GM23338 (cell line): ENCODE measurements at regions not wholly inside any gene's neighbourhood (a gene's known extent, or its start where the extent isn't known, plus 50 kb on each side); places are given as distances from the start of the nearest gene placed in this dataset.

ENCODE experiments used
- ATAC-seq: fragments of 200-7000 bp; cut with Tn5 transposase; 3 replicates; pipeline ENCODE4 v1.9.1; 2020
- DNase-seq: peaks from one replicate; pipeline ENCODE4 v3.0.0-alpha.2; 2015; ENCODE audit warnings: low spot score
- H2AFZ ChIP-seq: fragments of 200-600 bp; sonication (generic); 2 replicates; pipeline ENCODE4 v1.8.0; 2016; ENCODE audit warnings: antibody characterized with exemption, mild to moderate bottlenecking, moderate library complexity
- H3F3A ChIP-seq: fragments of 200-600 bp; sonication (generic); replicated peaks from 2 replicates; pipeline ENCODE4 v1.8.0; 2017; ENCODE audit warnings: antibody characterized with exemption, mixed run types, low read depth
- H3K27ac ChIP-seq: fragments of 200-600 bp; sonication (generic); 2 replicates; pipeline ENCODE4 v1.6.1; 2016; ENCODE audit warnings: low read depth
- H3K27me3 ChIP-seq: fragments of 200-600 bp; sonication (generic); 2 replicates; pipeline ENCODE4 v1.8.0; 2016; ENCODE audit warnings: mild to moderate bottlenecking, mixed run types, moderate library complexity; ENCODE audit not compliant: insufficient read depth
- H3K36me3 ChIP-seq: fragments of 200-600 bp; sonication (generic); 2 replicates; pipeline ENCODE4 v1.8.0; 2016; ENCODE audit warnings: mild to moderate bottlenecking; ENCODE audit not compliant: insufficient read depth
- H3K4me1 ChIP-seq: fragments of 200-600 bp; sonication (generic); 2 replicates; pipeline ENCODE4 v1.8.0; 2016; ENCODE audit warnings: mild to moderate bottlenecking, moderate library complexity; ENCODE audit not compliant: insufficient read depth
- H3K4me2 ChIP-seq: fragments of 200-600 bp; sonication (generic); 2 replicates; pipeline ENCODE4 v1.7.1; 2017; ENCODE audit warnings: mixed run types
- H3K4me3 ChIP-seq: fragments of 200-600 bp; sonication (generic); 2 replicates; pipeline ENCODE4 v1.6.1; 2016; ENCODE audit warnings: mixed run types
- H3K79me2 ChIP-seq: fragments of 200-600 bp; sonication (generic); replicated peaks from 2 replicates; pipeline ENCODE4 v1.8.0; 2017; ENCODE audit warnings: mild to moderate bottlenecking; ENCODE audit not compliant: insufficient read depth
- H3K9me2 ChIP-seq: fragments of 200-600 bp; sonication (generic); 2 replicates; pipeline ENCODE4 v1.8.0; 2017; ENCODE audit not compliant: insufficient read depth
- H4K20me1 ChIP-seq: fragments of 200-600 bp; sonication (generic); replicated peaks from 2 replicates; pipeline ENCODE4 v1.8.0; 2017; ENCODE audit warnings: mild to moderate bottlenecking; ENCODE audit not compliant: insufficient read depth
- H3K27ac Mint-ChIP-seq: 2 replicates; pipeline ENCODE4 v1.8.0; 2020; ENCODE audit warnings: inconsistent platforms, mild to moderate bottlenecking, moderate library complexity, mixed read lengths
- H3K27me3 Mint-ChIP-seq: 3 replicates; pipeline ENCODE4 v1.8.0; 2022; ENCODE audit warnings: low read depth, mild to moderate bottlenecking, moderate library complexity, mixed read lengths, inconsistent platforms; ENCODE audit not compliant: insufficient read depth, poor library complexity
- H3K36me3 Mint-ChIP-seq: 3 replicates; pipeline ENCODE4 v1.8.0; 2021; ENCODE audit warnings: low read depth, mild to moderate bottlenecking, inconsistent platforms, moderate library complexity, mixed read lengths
- H3K4me1 Mint-ChIP-seq: 3 replicates; pipeline ENCODE4 v1.8.0; 2020; ENCODE audit warnings: mild to moderate bottlenecking, inconsistent platforms, mixed read lengths
- H3K4me3 Mint-ChIP-seq: 3 replicates; pipeline ENCODE4 v1.8.0; 2021; ENCODE audit warnings: moderate library complexity, mild to moderate bottlenecking, inconsistent platforms, mixed read lengths
- H3K9me3 Mint-ChIP-seq: 3 replicates; pipeline ENCODE4 v1.8.0; 2020; ENCODE audit warnings: moderate library complexity, mild to moderate bottlenecking, inconsistent platforms, mixed read lengths
- NANOG ChIP-seq: IDR thresholded peaks from 2 replicates; pipeline ENCODE4 v1.6.1; 2016; ENCODE audit warnings: antibody characterized with exemption, borderline replicate concordance
- REST ChIP-seq: IDR thresholded peaks from one replicate; pipeline ENCODE4 v1.6.1; 2018; ENCODE audit warnings: antibody characterized with exemption; ENCODE audit not compliant: unreplicated experiment
- ZNF331 ChIP-seq: fragments of 250-450 bp; sonication (Bioruptor Pico); IDR thresholded peaks from 2 replicates; pipeline ENCODE4 v1.5.0; 2020; ENCODE audit warnings: low read depth, mild to moderate bottlenecking, moderate library complexity
- ZNF462 ChIP-seq: fragments of 250-450 bp; sonication (Bioruptor Pico); IDR thresholded peaks from 2 replicates; pipeline ENCODE4 v1.5.0; 2020; ENCODE audit warnings: mild to moderate bottlenecking, moderate library complexity

GRCh38 chr12:19771858-19772257, 332.6 kb downstream of the AEBP2 start (continued):
- TF ChIP-seq ZNF462 (CRISPR knock-in tag): no peak
- no peak for TF ChIP-seq REST
- no peak for TF ChIP-seq ZNF331 (CRISPR knock-in tag)
- TF ChIP-seq NANOG: no peak

GRCh38 chr12:19772776-19773175, 333.5 kb downstream of the AEBP2 start:
- H3K27me3 ChIP-seq: no peaks in the 10 kb centered on the region

More at GRCh38 chr12:19772776-19773175, 333.5 kb downstream of the AEBP2 start:
- no peak for ATAC-seq
- Histone ChIP-seq H3K9me2 (peaks cover 3% of the 10 kb centered on the region; the same call in 1 of the 2 replicates), H4K20me1 (no peaks in the 10 kb centered on the region), H3F3A (no peaks in the 10 kb centered on the region), H3K4me3 (no peak overlapping the region), H2AFZ (no peak overlapping the region), H3K36me3 (no peaks in the 10 kb centered on the region), H3K4me1 (no peaks in the 10 kb centered on the region), H3K79me2 (no peaks in the 10 kb centered on the region), H3K4me2 (no peak overlapping the region), H3K27ac (no peak overlapping the region)
- Mint-ChIP-seq H3K27ac (no peak overlapping the region), H3K4me1 (peaks cover 4% of the 10 kb centered on the region), H3K4me3 (no peak overlapping the region), H3K27me3 (no peaks in the 10 kb centered on the region), H3K36me3 (no peaks in the 10 kb centered on the region), H3K9me3 (no peaks in the 10 kb centered on the region)
- DNase-seq: no peak
- TF ChIP-seq ZNF331 (CRISPR knock-in tag): no peak
